GM23338 (cell line): ENCODE measurements at regions not wholly inside any gene's neighbourhood (a gene's known extent, or its start where the extent isn't known, plus 50 kb on each side); places are given as distances from the start of the nearest gene placed in this dataset.

Experiments used
- ATAC-seq: fragments of 200-7000 bp; cut with Tn5 transposase; 3 replicates; pipeline ENCODE4 v1.9.1; 2020
- DNase-seq: peaks from one replicate; pipeline ENCODE4 v3.0.0-alpha.2; 2015; ENCODE audit warnings: low spot score
- H2AFZ ChIP-seq: fragments of 200-600 bp; sonication (generic); 2 replicates; pipeline ENCODE4 v1.8.0; 2016; ENCODE audit warnings: antibody characterized with exemption, mild to moderate bottlenecking, moderate library complexity
- H3F3A ChIP-seq: fragments of 200-600 bp; sonication (generic); replicated peaks from 2 replicates; pipeline ENCODE4 v1.8.0; 2017; ENCODE audit warnings: antibody characterized with exemption, mixed run types, low read depth
- H3K27ac ChIP-seq: fragments of 200-600 bp; sonication (generic); 2 replicates; pipeline ENCODE4 v1.6.1; 2016; ENCODE audit warnings: low read depth
- H3K27me3 ChIP-seq: fragments of 200-600 bp; sonication (generic); 2 replicates; pipeline ENCODE4 v1.8.0; 2016; ENCODE audit warnings: mild to moderate bottlenecking, mixed run types, moderate library complexity; ENCODE audit not compliant: insufficient read depth
- H3K36me3 ChIP-seq: fragments of 200-600 bp; sonication (generic); 2 replicates; pipeline ENCODE4 v1.8.0; 2016; ENCODE audit warnings: mild to moderate bottlenecking; ENCODE audit not compliant: insufficient read depth
- H3K4me1 ChIP-seq: fragments of 200-600 bp; sonication (generic); 2 replicates; pipeline ENCODE4 v1.8.0; 2016; ENCODE audit warnings: mild to moderate bottlenecking, moderate library complexity; ENCODE audit not compliant: insufficient read depth
- H3K4me2 ChIP-seq: fragments of 200-600 bp; sonication (generic); 2 replicates; pipeline ENCODE4 v1.7.1; 2017; ENCODE audit warnings: mixed run types
- H3K4me3 ChIP-seq: fragments of 200-600 bp; sonication (generic); 2 replicates; pipeline ENCODE4 v1.6.1; 2016; ENCODE audit warnings: mixed run types
- H3K79me2 ChIP-seq: fragments of 200-600 bp; sonication (generic); replicated peaks from 2 replicates; pipeline ENCODE4 v1.8.0; 2017; ENCODE audit warnings: mild to moderate bottlenecking; ENCODE audit not compliant: insufficient read depth
- H3K9me2 ChIP-seq: fragments of 200-600 bp; sonication (generic); 2 replicates; pipeline ENCODE4 v1.8.0; 2017; ENCODE audit not compliant: insufficient read depth
- H4K20me1 ChIP-seq: fragments of 200-600 bp; sonication (generic); replicated peaks from 2 replicates; pipeline ENCODE4 v1.8.0; 2017; ENCODE audit warnings: mild to moderate bottlenecking; ENCODE audit not compliant: insufficient read depth
- H3K27ac Mint-ChIP-seq: 2 replicates; pipeline ENCODE4 v1.8.0; 2020; ENCODE audit warnings: inconsistent platforms, mild to moderate bottlenecking, moderate library complexity, mixed read lengths
- H3K27me3 Mint-ChIP-seq: 3 replicates; pipeline ENCODE4 v1.8.0; 2022; ENCODE audit warnings: low read depth, mild to moderate bottlenecking, moderate library complexity, mixed read lengths, inconsistent platforms; ENCODE audit not compliant: insufficient read depth, poor library complexity
- H3K36me3 Mint-ChIP-seq: 3 replicates; pipeline ENCODE4 v1.8.0; 2021; ENCODE audit warnings: low read depth, mild to moderate bottlenecking, inconsistent platforms, moderate library complexity, mixed read lengths
- H3K4me1 Mint-ChIP-seq: 3 replicates; pipeline ENCODE4 v1.8.0; 2020; ENCODE audit warnings: mild to moderate bottlenecking, inconsistent platforms, mixed read lengths
- H3K4me3 Mint-ChIP-seq: 3 replicates; pipeline ENCODE4 v1.8.0; 2021; ENCODE audit warnings: moderate library complexity, mild to moderate bottlenecking, inconsistent platforms, mixed read lengths
- H3K9me3 Mint-ChIP-seq: 3 replicates; pipeline ENCODE4 v1.8.0; 2020; ENCODE audit warnings: moderate library complexity, mild to moderate bottlenecking, inconsistent platforms, mixed read lengths
- CREB1 ChIP-seq: fragments of 250-450 bp; sonication (Bioruptor Pico); IDR thresholded peaks from 2 replicates; pipeline ENCODE4 v1.5.0; 2020; ENCODE audit warnings: low read depth, mild to moderate bottlenecking, moderate library complexity
- CTCF ChIP-seq, 2 experiments: fragments of 200-600 bp in 1 of 2; sonication (generic) in 1 of 2; conservative IDR thresholded peaks; 2 replicates each; pipeline versions ENCODE4 v1.5.1 to v1.6.1; 2016 to 2017; ENCODE audit warnings: antibody characterized with exemption in 2 of 2, low read depth in 2 of 2, mild to moderate bottlenecking in 2 of 2, moderate library complexity in 1 of 2
- EZH2phosphoT487 ChIP-seq: fragments of 200-600 bp; sonication (generic); IDR thresholded peaks from one replicate; pipeline ENCODE4 v1.8.1; 2018; ENCODE audit warnings: antibody characterized with exemption; ENCODE audit not compliant: unreplicated experiment
- NANOG ChIP-seq: IDR thresholded peaks from 2 replicates; pipeline ENCODE4 v1.6.1; 2016; ENCODE audit warnings: antibody characterized with exemption, borderline replicate concordance
- REST ChIP-seq: IDR thresholded peaks from one replicate; pipeline ENCODE4 v1.6.1; 2018; ENCODE audit warnings: antibody characterized with exemption; ENCODE audit not compliant: unreplicated experiment
- ZNF331 ChIP-seq: fragments of 250-450 bp; sonication (Bioruptor Pico); IDR thresholded peaks from 2 replicates; pipeline ENCODE4 v1.5.0; 2020; ENCODE audit warnings: low read depth, mild to moderate bottlenecking, moderate library complexity

- TF ChIP-seq REST = no peak
- no peak for TF ChIP-seq NANOG
- TF ChIP-seq ZNF331 (CRISPR knock-in tag) = no peak
- no peak for TF ChIP-seq EZH2phosphoT487
- no peak for TF ChIP-seq CTCF (conservative IDR thresholded peaks at IDR 0.05; ENCODE audit: low read depth in 2 of 2)
Measured at GRCh38 chr1:57889676-57890320, 465.9 kb upstream of the DAB1 start (continued).

GRCh38 chr1:57887964-57888491, 464.2 kb upstream of the DAB1 start:
- Histone ChIP-seq H3K9me2 (no peaks in the 10 kb centered on the region), H3K4me1 (peaks cover 16% of the 10 kb centered on the region), H3K27me3 (no peaks in the 10 kb centered on the region), H3K79me2 (no peaks in the 10 kb centered on the region), H3K4me2 (no peak overlapping the region), H2AFZ (no peak overlapping the region), H4K20me1 (no peaks in the 10 kb centered on the region), H3K27ac (no peak overlapping the region), H3F3A (no peaks in the 10 kb centered on the region), H3K4me3 (no peak overlapping the region), H3K36me3 (no peaks in the 10 kb centered on the region)
- Mint-ChIP-seq H3K27me3 (no peaks in the 10 kb centered on the region), H3K27ac (no peak overlapping the region), H3K4me1 (peaks cover 20% of the 10 kb centered on the region), H3K9me3 (no peaks in the 10 kb centered on the region), H3K36me3 (no peaks in the 10 kb centered on the region), H3K4me3 (no peak overlapping the region)
- ATAC-seq (no peak), DNase-seq (no peak)
- no peak for TF ChIP-seq EZH2phosphoT487
- TF ChIP-seq CREB1 = no peak

GRCh38 chr1:57886376-57886775, 462.5 kb upstream of the DAB1 start:
- no peak for ATAC-seq
- no peaks in the 10 kb centered on the region for H3K27me3 Mint-ChIP-seq
- no peak for TF ChIP-seq CREB1
- TF ChIP-seq ZNF331 (CRISPR knock-in tag) = no peak
- TF ChIP-seq REST = no peak

More at GRCh38 chr1:57886376-57886775, 462.5 kb upstream of the DAB1 start:
- no peaks in the 10 kb centered on the region for H3K36me3 ChIP-seq
- Mint-ChIP-seq H3K9me3 (no peaks in the 10 kb centered on the region), H3K27ac (no peak overlapping the region), H3K4me3 (no peak overlapping the region), H3K4me1 (peaks cover 25% of the 10 kb centered on the region), H3K36me3 (no peaks in the 10 kb centered on the region)
- no peak overlapping the region for H3K4me2 ChIP-seq
- no peaks in the 10 kb centered on the region for H4K20me1 ChIP-seq
- no peak overlapping the region for H2AFZ ChIP-seq
- peaks cover 8% of the 10 kb centered on the region; the same call in 1 of the 2 replicates for H3K4me1 ChIP-seq
- no peaks in the 10 kb centered on the region for H3K27me3 ChIP-seq
- DNase-seq = no peak
- no peak overlapping the region for H3K27ac ChIP-seq
- no peaks in the 10 kb centered on the region for H3K9me2 ChIP-seq
- no peaks in the 10 kb centered on the region for H3F3A ChIP-seq
- no peaks in the 10 kb centered on the region for H3K79me2 ChIP-seq
- no peak overlapping the region for H3K4me3 ChIP-seq
